HCT116 (cell line): ENCODE measurements at regions not wholly inside any gene's neighbourhood (a gene's known extent, or its start where the extent isn't known, plus 50 kb on each side); places are given as distances from the start of the nearest gene placed in this dataset.

Experiments
- ATAC-seq: fragments of 200-7000 bp; cut with Tn5 transposase; 2 replicates; pipeline ENCODE4 v1.9.1; 2020; ENCODE audit warnings: mild to moderate bottlenecking, moderate library complexity
- BruUV-seq: library from RNA; stranded (reverse); fragments of 400-500 nt; replicated peaks from 2 replicates; lab custom pipeline; 2021; lab: Mats Ljungman, UMichigan
- CTCF ChIA-PET: fragments of 300-600 bp; sonication (Branson Sonifier 250); formaldehyde crosslinking; loops from one replicate; lab custom pipeline; 2021; ENCODE audit warnings: antibody characterized with exemption; lab: Charles Lee
- POLR2A ChIA-PET: fragments of 300-600, 350-600 bp; sonication (Branson Sonifier 250); formaldehyde crosslinking; loops from one replicate; lab custom pipeline; 2021; ENCODE audit warnings: antibody characterized with exemption; lab: Charles Lee
- RAD21 ChIA-PET, 2 experiments: fragments of 300-600 bp; sonication (Branson Sonifier 250); formaldehyde crosslinking; loops; one replicate each; lab custom pipeline; 2023; ENCODE audit warnings: low total read pairs in 2 of 2; ENCODE audit not compliant: uncharacterized antibody in 2 of 2, unreplicated experiment in 2 of 2, low non-redundant PET in 1 of 2; lab: Charles Lee
- DNase-seq: peaks from one replicate; pipeline ENCODE4 v3.0.0-alpha.2; 2010; ENCODE audit warnings: low read depth, low spot score
- H2AFZ ChIP-seq: fragments of 200-600 bp; shearing (Covaris generic), sonication (generic); 2 replicates; pipeline ENCODE4 v1.6.1; 2017; ENCODE audit warnings: low read depth, mixed run types, mixed read lengths, antibody characterized with exemption, low read length; ENCODE audit not compliant: poor library complexity, severe bottlenecking
- H3K27ac ChIP-seq: 2 replicates; pipeline ENCODE4 v1.5.1; 2012; ENCODE audit warnings: low read depth, low read length
- H3K27me3 ChIP-seq: fragments of 200-600 bp; sonication (generic); 2 replicates; pipeline ENCODE4 v1.6.1; 2016; ENCODE audit warnings: mixed run types, low read length, mixed read lengths; ENCODE audit not compliant: insufficient read depth
- H3K36me3 ChIP-seq, 2 experiments: fragments of 200-500 bp in 1 of 2; fragments of 200-600 bp in 1 of 2; sonication (Bioruptor generic) in 1 of 2; sonication (generic) in 1 of 2; 2 replicates each; pipeline versions ENCODE4 v1.5.1 to v1.6.1; 2014 to 2016; ENCODE audit warnings: low read length in 2 of 2, inconsistent platforms in 1 of 2, mixed read lengths in 1 of 2, mixed run types in 1 of 2; ENCODE audit not compliant: insufficient read depth in 2 of 2, control insufficient read depth in 1 of 2
- H3K4me1 ChIP-seq, 2 experiments: fragments of 200-600 bp in 1 of 2; sonication (generic) in 1 of 2; 2 replicates each; pipeline versions ENCODE4 v1.5.1 to v1.6.1; 2012 to 2017; ENCODE audit warnings: low read length in 2 of 2, inconsistent platforms in 1 of 2, mild to moderate bottlenecking in 1 of 2, mixed read lengths in 1 of 2, mixed run types in 1 of 2, moderate library complexity in 1 of 2; ENCODE audit not compliant: insufficient read depth in 2 of 2, control insufficient read depth in 1 of 2
- H3K4me2 ChIP-seq: fragments of 200-600 bp; sonication (generic); 2 replicates; pipeline ENCODE4 v1.6.1; 2017; ENCODE audit warnings: mixed run types, low read length, mixed read lengths
- H3K4me3 ChIP-seq, 2 experiments: fragments of 200-600 bp in 1 of 2; sonication (generic) in 1 of 2; replicated peaks in 1 of 2; 2 replicates each; pipeline ENCODE4 v1.5.1; 2011 to 2016; ENCODE audit warnings: low read length in 2 of 2, control low read depth in 1 of 2, low read depth in 1 of 2, mild to moderate bottlenecking in 1 of 2, mixed read lengths in 1 of 2, mixed run types in 1 of 2
- H3K79me2 ChIP-seq: fragments of 200-600 bp; sonication (generic); 2 replicates; pipeline ENCODE4 v1.6.1; 2017; ENCODE audit warnings: mild to moderate bottlenecking, mixed run types, low read length, moderate library complexity, mixed read lengths; ENCODE audit not compliant: insufficient read depth
- H3K9ac ChIP-seq: fragments of 200-600 bp; sonication (generic); 2 replicates; pipeline ENCODE4 v1.6.1; 2016; ENCODE audit warnings: low read length, mixed read lengths
- H3K9me2 ChIP-seq: fragments of 200-600 bp; sonication (generic), shearing (Covaris generic); 2 replicates; pipeline ENCODE4 v1.6.1; 2017; ENCODE audit warnings: mixed run types, mild to moderate bottlenecking, moderate library complexity; ENCODE audit not compliant: insufficient read depth
- H3K9me3 ChIP-seq, 2 experiments: fragments of 200-500 bp in 1 of 2; fragments of 200-600 bp in 1 of 2; sonication (Bioruptor generic) in 1 of 2; sonication (generic) in 1 of 2; 2 replicates each; pipeline ENCODE4 v1.6.1; 2014 to 2017; ENCODE audit warnings: low read length in 2 of 2, mixed read lengths in 2 of 2, inconsistent platforms in 1 of 2, low read depth in 1 of 2, mild to moderate bottlenecking in 1 of 2, mixed run types in 1 of 2, moderate library complexity in 1 of 2; ENCODE audit not compliant: control insufficient read depth in 1 of 2, insufficient read depth in 1 of 2
- H4K20me1 ChIP-seq: fragments of 200-600 bp; sonication (generic), shearing (Covaris generic); 2 replicates; pipeline ENCODE4 v1.6.1; 2017; ENCODE audit warnings: mixed run types, mild to moderate bottlenecking, moderate library complexity; ENCODE audit not compliant: insufficient read depth
- EGR1 ChIP-seq: IDR thresholded peaks from 2 replicates; pipeline ENCODE4 v1.6.1; 2012; ENCODE audit warnings: low read depth
- ELF1 ChIP-seq: IDR thresholded peaks from 2 replicates; pipeline ENCODE4 v1.6.1; 2012; ENCODE audit warnings: low read depth, borderline replicate concordance
- EZH2 ChIP-seq: fragments of 200-600 bp; sonication (generic); IDR thresholded peaks from 2 replicates; pipeline ENCODE4 v1.6.1; 2017; ENCODE audit warnings: antibody characterized with exemption, mixed run types
- EZH2phosphoT487 ChIP-seq: fragments of 200-600 bp; IDR thresholded peaks from 2 replicates; pipeline ENCODE4 v1.6.1; 2018; ENCODE audit warnings: antibody characterized with exemption, borderline replicate concordance
- FOSL1 ChIP-seq: IDR thresholded peaks from 2 replicates; pipeline ENCODE4 v1.6.1; 2012; ENCODE audit warnings: low read depth
- JUND ChIP-seq: IDR thresholded peaks from 2 replicates; pipeline ENCODE4 v1.6.1; 2012
- MAX ChIP-seq: IDR thresholded peaks from 2 replicates; pipeline ENCODE4 v1.6.1; 2012
- POLR2A ChIP-seq: IDR thresholded peaks from 2 replicates; pipeline ENCODE4 v1.7.0; 2011; ENCODE audit warnings: borderline replicate concordance; ENCODE audit not compliant: insufficient read depth, insufficient read length; ENCODE audit errors: extremely low read depth
- POLR2AphosphoS5 ChIP-seq: IDR thresholded peaks from 2 replicates; pipeline ENCODE4 v1.6.1; 2011; ENCODE audit warnings: mild to moderate bottlenecking, low read depth, low read length, moderate library complexity
- RAD21 ChIP-seq: IDR thresholded peaks from 2 replicates; pipeline ENCODE4 v1.6.1; 2012; ENCODE audit warnings: low read depth, mild to moderate bottlenecking
- SIN3A ChIP-seq: IDR thresholded peaks from 2 replicates; pipeline ENCODE4 v1.6.1; 2012; ENCODE audit warnings: low read depth
- SP1 ChIP-seq: IDR thresholded peaks from 2 replicates; pipeline ENCODE4 v1.6.1; 2012; ENCODE audit warnings: low read depth
- SRF ChIP-seq: IDR thresholded peaks from 2 replicates; pipeline ENCODE4 v1.6.1; 2012; ENCODE audit warnings: low read depth
- TCF7L2 ChIP-seq: IDR thresholded peaks from 2 replicates; pipeline ENCODE4 v1.7.0; 2011; ENCODE audit warnings: borderline replicate concordance, inconsistent platforms; ENCODE audit not compliant: insufficient read depth, insufficient read length; ENCODE audit errors: extremely low read depth
- YY1 ChIP-seq: IDR thresholded peaks from 2 replicates; pipeline ENCODE4 v1.6.1; 2011; ENCODE audit warnings: low read length, low read depth, moderate library complexity, mild to moderate bottlenecking; ENCODE audit not compliant: insufficient replicate concordance; ENCODE audit errors: extremely low read depth
- ZFX ChIP-seq: fragments of 450-650 bp; IDR thresholded peaks from 2 replicates; pipeline ENCODE4 v1.6.1; 2017
- ZNF274 ChIP-seq: fragments of 200-500 bp; sonication (Bioruptor generic); IDR thresholded peaks from 2 replicates; pipeline ENCODE4 v1.6.1; 2014; ENCODE audit warnings: mild to moderate bottlenecking, low read depth, low read length, inconsistent platforms
- intact Hi-C: fragments of 100-400 bp; cut with micrococcal nuclease; formaldehyde crosslinking; loops from 2 replicates; pipeline ENCODE4 v1.10.0; 2022
- TF ChIP-seq, protein P1 (sequence below): IDR thresholded peaks from 2 replicates; pipeline ENCODE4 v1.6.1; 2012; ENCODE audit warnings: low read depth
- TF ChIP-seq, protein P2 (sequence below): IDR thresholded peaks from 2 replicates; pipeline ENCODE4 v1.6.1; 2011; ENCODE audit warnings: mild to moderate bottlenecking, low read length, moderate library complexity; ENCODE audit not compliant: insufficient replicate concordance; ENCODE audit errors: extremely low read depth

GRCh38 chr13:78215458-78216108, 297.0 kb upstream of the EDNRB start (continued):
- TF ChIP-seq, protein P1, sequence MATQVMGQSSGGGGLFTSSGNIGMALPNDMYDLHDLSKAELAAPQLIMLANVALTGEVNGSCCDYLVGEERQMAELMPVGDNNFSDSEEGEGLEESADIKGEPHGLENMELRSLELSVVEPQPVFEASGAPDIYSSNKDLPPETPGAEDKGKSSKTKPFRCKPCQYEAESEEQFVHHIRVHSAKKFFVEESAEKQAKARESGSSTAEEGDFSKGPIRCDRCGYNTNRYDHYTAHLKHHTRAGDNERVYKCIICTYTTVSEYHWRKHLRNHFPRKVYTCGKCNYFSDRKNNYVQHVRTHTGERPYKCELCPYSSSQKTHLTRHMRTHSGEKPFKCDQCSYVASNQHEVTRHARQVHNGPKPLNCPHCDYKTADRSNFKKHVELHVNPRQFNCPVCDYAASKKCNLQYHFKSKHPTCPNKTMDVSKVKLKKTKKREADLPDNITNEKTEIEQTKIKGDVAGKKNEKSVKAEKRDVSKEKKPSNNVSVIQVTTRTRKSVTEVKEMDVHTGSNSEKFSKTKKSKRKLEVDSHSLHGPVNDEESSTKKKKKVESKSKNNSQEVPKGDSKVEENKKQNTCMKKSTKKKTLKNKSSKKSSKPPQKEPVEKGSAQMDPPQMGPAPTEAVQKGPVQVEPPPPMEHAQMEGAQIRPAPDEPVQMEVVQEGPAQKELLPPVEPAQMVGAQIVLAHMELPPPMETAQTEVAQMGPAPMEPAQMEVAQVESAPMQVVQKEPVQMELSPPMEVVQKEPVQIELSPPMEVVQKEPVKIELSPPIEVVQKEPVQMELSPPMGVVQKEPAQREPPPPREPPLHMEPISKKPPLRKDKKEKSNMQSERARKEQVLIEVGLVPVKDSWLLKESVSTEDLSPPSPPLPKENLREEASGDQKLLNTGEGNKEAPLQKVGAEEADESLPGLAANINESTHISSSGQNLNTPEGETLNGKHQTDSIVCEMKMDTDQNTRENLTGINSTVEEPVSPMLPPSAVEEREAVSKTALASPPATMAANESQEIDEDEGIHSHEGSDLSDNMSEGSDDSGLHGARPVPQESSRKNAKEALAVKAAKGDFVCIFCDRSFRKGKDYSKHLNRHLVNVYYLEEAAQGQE: no peak
- TF ChIP-seq ZFX: no peak
- no peak for TF ChIP-seq YY1
- no peak for TF ChIP-seq RAD21
- TF ChIP-seq FOSL1: no peak
- TF ChIP-seq POLR2A: no peak
- no peak for TF ChIP-seq POLR2AphosphoS5

- CTCF ChIA-PET: no interaction called here
- Histone ChIP-seq H3K9me3 (peaks cover 0 to 5% of the 10 kb centered on the region in 2 experiments; a peak in 1 of 4 replicates), H3K27ac (no peak overlapping the region), H3K27me3 (no peaks in the 10 kb centered on the region), H3K4me1 (no peaks in the 10 kb centered on the region), H3K9me2 (no peaks in the 10 kb centered on the region), H3K4me3 (no peak overlapping the region), H3K36me3 (no peaks in the 10 kb centered on the region), H3K4me2 (no peak overlapping the region), H3K79me2 (no peaks in the 10 kb centered on the region), H4K20me1 (no peaks in the 10 kb centered on the region), H2AFZ (no peak overlapping the region), H3K9ac (no peak overlapping the region)
- POLR2A ChIA-PET: no interaction called here
- intact Hi-C loops: no loop called here
- DNase-seq (no peak), ATAC-seq (no peak)
- no TSS peak for BruUV-seq
- RAD21 ChIA-PET: no interaction called here
- TF ChIP-seq FOSL1 (no peak), MAX (no peak), SP1 (no peak), POLR2AphosphoS5 (no peak), EGR1 (no peak), ZFX (no peak), ZNF274 (no peak), TCF7L2 (no peak), EZH2 (no peak), POLR2A (no peak), SRF (no peak), ELF1 (no peak), EZH2phosphoT487 (no peak), JUND (no peak), SIN3A (no peak)
- TF ChIP-seq, protein P2, sequence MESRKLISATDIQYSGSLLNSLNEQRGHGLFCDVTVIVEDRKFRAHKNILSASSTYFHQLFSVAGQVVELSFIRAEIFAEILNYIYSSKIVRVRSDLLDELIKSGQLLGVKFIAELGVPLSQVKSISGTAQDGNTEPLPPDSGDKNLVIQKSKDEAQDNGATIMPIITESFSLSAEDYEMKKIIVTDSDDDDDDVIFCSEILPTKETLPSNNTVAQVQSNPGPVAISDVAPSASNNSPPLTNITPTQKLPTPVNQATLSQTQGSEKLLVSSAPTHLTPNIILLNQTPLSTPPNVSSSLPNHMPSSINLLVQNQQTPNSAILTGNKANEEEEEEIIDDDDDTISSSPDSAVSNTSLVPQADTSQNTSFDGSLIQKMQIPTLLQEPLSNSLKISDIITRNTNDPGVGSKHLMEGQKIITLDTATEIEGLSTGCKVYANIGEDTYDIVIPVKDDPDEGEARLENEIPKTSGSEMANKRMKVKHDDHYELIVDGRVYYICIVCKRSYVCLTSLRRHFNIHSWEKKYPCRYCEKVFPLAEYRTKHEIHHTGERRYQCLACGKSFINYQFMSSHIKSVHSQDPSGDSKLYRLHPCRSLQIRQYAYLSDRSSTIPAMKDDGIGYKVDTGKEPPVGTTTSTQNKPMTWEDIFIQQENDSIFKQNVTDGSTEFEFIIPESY: no peak
Measured at GRCh38 chr13:78201411-78201810, 282.8 kb upstream of the EDNRB start.
